GM21576 (cell line): ENCODE measurements at regions not wholly inside any gene's neighbourhood (a gene's known extent, or its start where the extent isn't known, plus 50 kb on each side); places are given as distances from the start of the nearest gene placed in this dataset.
"Not testable (repeated sequence)": the region's sequence is repeated elsewhere in the genome, so short reads cannot be mapped to it uniquely, and the experiment has no call there.

Experiments used
- ATAC-seq: cut with Tn5 transposase; IDR thresholded peaks from one replicate; pipeline ENCODE4 v1.9.1; 2021; ENCODE audit warnings: mild to moderate bottlenecking, moderate library complexity; ENCODE audit not compliant: unreplicated experiment

DNA sequence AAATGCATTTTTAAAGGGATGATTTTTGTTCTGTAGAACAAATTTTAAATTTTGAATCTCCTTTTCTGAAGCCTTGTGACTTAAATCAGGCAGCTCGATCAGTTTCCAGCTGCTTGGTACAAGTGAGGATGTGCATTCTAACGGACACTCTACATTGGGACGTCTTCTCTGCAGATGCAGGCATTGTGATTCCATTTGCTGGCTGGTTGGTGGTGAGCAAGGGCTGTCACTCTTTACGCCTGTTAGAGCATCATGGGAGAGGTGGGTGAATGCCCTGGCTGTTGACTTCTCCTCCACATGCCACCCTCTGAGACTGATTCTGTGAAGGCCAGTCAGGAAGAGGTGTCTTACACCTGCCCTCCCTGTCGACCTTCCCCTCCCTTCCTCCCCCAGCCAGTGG lies 240.5 kb upstream of the RNF32 start:
- ATAC-seq: no peak

DNA sequence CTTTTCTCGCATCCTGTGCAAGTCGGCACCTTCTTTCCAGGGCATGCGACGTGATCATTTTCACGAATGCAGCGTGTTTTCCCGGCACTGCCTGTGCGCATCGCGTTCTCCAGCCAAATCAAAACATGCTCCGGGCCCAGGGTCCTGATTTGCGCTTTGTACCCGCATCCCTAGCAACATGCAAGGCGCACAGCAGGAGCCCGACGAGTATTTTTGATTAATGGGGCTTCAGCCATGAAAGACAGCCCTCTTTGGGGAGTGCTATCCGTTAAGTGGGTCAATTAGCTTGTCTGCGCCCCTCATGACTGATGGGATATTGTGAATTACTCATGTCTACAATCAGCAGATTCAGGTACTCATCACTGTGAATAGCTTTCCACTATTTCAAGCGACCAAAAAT lies 243.3 kb upstream of the RNF32 start:
- ATAC-seq: no peak

DNA sequence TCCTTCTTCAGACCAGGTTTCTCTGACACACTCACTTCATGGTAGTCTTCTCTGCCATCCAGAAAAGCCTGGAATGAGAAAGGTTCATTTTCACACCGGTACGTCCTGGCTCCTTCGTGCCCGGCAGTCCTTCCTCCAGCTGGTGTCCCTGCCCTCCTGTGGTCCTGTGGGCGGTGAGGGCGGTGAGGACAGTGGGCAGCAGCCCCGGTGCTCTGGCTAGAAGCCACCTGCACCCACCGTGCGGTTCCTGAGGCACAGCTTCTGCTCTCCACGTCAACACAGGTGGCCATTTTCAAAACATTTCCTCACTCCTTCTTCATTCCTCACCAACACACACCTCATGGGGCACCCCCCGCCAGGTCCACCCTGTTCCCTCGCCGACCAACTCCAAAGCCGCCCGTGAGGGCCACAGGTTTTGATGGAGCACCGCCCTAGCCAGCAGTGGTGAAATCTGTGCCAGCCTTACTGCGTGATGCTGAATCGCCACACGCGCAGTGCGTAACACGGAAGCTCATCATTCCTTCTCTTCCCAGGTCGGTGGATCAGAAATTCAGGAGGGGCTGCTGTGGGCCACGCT lies 251.4 kb upstream of the RNF32 start:
- no peak for ATAC-seq

DNA sequence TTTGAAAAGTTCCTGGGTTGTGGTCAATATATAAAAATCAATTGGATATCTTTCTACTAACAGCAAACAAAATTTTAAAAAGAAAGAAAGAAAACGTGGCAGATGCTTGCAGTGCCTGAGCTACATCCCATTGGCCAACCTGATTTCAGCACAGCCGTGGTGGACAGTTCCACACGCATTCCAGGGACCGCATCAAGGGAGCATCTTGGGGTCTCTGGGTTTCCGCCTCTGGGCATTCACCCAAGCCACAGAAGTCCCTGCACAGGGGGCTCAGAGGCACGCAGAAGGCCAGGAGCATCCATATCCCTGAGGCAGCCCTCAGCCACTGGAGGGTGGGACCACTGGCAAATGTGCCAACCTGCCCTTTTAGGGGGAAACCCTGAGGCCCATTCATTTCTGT lies 254.5 kb upstream of the RNF32 start:
- ATAC-seq: no peak

DNA sequence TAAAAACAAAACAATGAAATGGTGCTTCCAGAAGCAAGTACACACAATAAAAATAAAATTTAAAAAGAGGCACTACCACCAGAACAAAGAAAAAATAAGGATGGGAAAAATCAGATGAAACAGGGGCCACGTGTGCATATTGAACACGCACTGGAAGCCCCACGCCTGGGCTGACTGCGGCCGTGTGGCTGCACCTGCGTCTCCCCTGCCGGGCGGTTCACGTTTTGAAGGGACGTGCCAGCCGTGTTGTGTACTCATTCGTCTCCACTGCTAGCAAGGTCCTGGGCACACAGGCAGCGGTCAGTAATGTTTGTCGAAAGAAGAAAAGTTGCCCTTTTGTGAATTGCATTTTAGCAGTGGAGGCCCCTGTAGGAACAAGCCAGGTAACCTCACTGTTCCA lies 255.9 kb upstream of the RNF32 start:
- no peak for ATAC-seq

DNA sequence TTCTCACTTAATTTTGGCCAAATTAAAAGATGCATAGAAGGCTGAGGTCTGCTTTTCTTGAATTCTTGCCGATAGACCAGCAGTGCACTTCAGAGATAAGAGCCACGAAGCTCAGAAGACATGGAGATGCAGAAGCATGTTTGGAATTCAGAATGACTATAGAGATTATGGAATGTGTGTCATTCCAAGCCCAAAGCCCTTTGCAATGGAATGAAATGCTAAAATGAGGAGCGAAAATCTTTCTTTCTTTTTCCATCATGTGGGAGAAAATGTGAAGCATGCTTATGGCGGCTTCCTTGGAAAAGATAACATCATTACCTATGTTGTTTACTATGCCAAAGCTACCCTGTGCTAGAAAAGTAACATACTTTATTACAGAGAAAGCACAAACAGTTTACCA lies 257.0 kb upstream of the RNF32 start:
- no peak for ATAC-seq

DNA sequence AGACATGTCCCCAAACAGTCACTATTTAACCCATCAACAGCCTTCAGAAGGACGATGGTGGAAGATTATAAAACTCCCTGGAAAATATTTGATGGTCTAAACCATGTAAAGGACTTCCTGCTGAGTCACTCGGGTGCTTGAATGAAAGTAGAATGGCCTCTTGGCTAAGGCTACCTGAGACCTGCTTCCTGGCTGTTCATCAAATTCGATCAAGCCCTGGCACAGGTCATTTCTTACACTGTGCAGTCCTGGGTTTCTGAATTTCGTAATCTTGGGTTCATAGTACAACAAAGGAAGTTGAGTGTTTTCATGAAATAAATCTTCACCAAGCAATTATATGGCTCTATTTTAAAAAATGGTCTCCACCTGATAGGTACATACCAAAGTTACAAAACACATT lies 260.3 kb upstream of the RNF32 start:
- ATAC-seq: no peak

DNA sequence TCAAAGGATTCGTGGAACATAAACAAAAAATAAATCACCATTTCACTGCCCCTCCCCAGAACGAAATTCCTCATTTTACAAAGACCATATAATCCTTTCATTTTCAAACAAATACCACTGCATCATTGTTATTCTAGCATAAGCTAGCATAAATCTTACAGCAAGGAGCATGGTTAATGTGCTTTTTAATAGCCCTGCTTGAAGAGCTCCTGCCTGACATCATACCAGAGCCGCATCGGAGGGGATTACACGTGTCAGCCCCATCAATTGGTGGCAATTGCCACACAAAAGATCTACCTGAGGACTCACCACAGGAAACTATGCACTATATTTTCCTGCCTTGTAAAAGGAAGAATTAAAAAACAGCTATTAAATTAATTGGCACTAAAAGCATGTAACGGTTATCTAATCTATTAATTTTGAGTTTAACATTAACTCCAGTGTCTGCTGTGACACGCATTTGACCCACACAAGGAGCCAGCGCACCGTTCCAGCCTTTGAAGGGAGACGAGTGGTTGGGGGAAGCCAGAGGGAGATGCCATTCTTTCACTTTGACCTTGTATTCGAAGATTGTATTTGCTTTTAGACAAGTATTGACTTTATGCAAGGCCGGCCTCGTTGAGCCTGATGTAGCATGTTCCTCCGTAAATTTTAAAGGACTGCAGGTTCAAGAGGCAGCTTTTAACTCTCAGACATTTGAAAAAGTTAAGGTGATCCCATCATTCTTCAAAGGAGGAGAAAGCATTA lies 261.1 kb upstream of the RNF32 start:
- no peak for ATAC-seq

DNA sequence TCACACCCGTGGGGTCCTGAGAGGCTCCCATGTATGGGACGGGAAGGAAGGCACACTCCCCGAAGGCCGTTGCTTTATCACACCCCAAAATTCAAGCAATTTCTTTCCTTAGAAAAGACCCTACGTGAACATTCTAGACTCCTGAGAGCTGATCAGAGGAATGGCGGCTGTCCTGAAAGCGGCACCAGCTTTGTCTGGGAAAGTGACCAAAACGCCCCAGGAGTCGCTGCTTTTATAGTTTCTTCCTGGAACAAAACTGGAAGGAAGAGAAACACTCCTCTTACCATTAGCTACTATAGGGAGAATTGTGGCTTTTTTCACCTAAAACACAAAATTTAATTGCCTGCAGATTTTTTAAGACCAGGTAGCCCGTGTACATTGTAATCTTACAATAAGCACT lies 261.8 kb upstream of the RNF32 start:
- ATAC-seq: no peak

DNA sequence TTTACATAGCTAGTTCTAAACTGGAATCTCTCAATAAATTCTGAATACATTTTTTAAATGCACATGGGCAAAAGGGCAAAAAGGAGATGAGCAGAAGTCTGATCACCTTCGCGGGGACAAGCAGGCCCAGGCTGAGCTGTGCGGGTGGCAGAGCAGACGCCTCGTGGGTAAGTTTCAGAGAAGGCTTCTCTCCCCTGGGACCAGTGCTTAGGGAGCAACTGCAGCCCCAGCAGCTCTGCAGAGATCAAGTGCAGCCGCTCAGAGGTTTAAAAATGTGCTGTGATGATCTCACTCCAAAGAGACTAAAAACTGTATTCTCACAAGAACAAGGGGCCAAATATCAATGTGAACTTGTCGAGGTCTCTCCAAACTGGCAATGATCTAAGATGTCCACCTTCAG lies 264.3 kb upstream of the RNF32 start:
- no peak for ATAC-seq

DNA sequence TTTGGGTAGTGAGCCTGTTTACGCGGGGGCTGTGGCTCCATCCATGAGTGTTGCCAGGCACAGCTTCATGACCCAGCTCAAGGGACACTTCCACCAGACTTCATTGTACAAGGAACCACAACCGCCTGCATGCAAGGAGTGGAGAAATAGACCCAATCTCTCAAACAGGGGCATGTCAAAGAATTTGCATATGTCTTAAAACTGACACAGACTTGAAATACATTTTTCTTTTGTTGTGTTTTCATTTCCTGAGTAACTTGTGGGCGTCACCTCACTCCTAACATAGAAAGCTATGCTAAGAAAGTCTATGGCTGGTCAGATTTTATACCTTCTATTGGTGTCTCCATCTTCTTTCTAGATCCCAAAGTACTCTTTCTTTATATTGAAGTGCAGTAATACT lies 266.2 kb upstream of the RNF32 start:
- ATAC-seq: no peak

DNA sequence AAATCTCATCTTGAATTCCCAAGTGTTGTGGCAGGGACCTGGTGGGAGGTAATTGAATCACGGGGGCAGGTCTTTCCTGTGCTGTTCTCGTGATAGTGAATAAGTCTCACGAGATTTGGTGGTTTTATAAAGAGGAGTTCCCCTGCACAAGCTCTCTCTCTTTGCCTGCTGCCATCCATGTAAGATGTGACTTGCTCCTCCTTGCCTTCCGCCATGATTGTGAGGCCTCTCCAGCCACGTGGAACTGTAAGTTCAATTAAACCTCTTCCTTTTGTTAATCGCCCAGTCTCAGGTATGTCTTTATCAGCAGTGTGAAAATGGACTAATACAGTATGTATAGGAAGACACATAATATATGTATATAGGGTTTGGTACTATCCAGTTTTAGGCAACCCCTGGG lies 270.6 kb upstream of the RNF32 start:
- ATAC-seq: not testable (repeated sequence)

DNA sequence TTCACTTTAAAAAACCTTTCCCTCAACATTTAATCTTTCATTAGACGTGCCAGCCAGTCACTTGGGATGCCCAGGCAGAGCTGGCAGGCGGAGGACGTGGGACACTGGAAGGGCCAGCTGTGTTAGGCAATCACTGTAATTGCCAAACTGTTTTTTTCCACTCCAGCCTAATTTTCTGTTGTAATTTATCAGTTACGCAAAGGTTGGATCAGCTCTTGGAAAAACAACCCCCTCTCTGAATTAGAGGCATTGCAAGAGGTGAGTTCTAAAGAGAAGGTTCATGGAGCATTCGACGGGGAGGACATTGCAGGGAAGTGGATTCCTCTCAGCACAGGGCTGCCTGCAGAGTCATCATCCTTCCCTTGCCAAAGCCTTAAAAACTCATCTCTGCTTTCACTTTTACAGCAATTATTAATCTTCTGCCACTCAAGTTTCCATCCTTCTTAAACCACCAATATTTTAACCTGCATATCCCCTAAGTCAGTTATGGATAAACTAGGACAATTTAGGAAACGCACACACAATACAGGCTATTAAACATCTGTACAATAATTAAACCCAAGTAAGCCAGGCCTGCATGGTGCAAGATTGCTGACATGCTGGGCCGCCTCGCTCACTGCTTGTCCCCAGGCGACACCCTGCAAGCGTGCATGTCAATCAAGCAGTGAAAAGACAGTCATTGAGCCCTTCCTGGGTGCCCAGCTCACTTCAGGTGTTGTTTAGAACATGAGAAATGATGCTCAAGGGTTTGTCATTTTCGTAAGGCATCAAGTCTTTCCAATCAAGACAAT lies 272.3 kb upstream of the RNF32 start:
- no peak for ATAC-seq

DNA sequence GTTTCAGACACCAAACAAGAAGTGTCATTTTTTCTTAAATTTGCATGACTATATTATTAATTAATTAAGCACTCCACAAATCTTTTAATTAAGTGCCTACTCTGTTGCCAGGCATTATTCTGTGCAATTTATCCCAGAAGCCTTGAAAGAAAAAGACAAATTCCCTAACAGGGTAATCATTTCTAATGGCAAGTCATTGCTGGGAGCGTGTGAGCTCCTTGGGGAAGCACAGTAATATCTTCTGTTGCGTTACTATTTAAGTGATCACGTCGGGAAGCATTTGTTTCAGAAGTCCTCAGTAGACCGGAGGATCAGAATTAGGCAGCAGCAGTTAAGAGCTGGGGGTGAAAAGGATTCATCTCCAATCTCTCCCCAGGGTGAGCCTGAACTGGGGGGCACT lies 276.8 kb upstream of the RNF32 start:
- no peak for ATAC-seq

DNA sequence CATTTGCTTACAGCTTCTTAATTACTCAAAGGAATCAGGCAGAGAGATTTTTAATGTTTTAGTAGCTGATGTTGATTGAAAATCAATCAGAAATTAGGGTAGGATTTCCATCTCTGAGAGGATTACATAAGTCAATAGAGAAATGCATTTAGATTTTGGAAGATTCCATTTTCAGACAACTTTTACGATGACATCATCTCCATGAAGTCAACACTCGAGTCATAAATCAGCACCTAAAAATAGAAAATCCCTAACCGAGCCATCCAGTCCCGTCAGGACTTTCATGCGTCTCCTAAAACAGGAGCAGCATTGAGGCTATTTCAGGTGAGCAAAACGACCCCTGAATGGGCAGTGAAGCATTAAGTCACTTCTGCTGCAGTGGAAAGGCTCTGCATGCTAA lies 279.7 kb upstream of the RNF32 start:
- no peak for ATAC-seq

DNA sequence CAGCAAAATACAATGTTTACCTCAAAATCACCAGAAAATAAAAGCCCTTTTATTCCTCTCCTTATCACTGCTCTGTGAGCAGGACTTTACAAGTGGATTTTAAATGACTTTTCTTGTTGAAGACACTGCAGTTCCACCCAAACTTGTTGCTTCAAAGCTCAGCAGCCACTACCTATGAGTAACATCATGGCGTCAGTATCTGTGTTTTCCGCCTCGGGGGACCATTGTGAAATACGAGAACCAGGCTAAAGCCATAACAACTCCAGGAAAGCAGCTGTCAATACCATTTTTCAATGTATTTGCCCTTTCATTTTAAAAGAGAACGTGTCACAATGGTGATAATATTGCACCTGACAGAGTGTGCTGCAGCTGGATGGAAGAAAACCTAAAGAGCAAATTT lies 284.0 kb upstream of the RNF32 start:
- ATAC-seq: no peak

DNA sequence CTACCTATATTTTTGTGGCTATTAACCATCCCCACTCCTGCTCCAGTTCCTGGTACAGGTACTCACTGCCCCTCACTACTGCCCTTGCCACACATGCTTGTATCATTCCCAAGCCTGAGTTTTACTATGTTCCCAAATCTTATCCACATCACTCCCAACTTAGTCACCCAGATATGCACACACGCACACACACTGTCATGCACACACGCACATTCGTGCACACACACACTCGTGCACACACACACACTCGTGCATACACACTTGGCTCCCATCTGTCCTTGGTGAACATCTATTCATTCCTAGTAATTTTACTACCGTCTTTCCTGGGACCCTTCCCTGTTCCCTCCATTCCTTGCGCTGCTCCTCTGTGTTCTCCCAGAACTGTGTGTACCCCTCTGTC lies 287.2 kb upstream of the RNF32 start:
- ATAC-seq: no peak

DNA sequence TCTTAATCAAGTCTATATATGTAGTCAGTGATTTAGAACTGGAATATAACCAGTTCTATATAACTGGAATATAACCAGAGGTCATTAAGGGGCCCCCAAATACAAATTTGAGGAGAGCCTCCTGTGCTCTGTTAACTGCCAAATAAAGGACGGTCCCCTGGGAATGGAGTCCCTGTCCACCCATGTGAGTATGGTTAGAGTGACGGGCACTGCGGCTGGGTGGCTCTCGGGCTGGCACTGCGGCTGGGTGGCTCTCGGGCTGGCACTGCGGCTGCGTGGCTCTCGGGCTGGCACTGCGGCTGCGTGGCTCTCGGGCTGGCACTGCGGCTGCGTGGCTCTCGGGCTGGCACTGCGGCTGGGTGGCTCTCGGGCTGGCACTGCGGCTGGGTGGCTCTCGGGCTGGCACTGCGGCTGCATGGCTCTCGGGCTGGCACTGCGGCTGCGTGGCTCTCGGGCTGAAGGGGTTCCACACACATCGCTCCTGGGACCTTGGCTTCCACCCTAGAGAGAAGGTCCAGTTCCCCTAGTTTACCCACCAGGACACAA lies 292.8 kb upstream of the RNF32 start:
- ATAC-seq: not testable (repeated sequence)

DNA sequence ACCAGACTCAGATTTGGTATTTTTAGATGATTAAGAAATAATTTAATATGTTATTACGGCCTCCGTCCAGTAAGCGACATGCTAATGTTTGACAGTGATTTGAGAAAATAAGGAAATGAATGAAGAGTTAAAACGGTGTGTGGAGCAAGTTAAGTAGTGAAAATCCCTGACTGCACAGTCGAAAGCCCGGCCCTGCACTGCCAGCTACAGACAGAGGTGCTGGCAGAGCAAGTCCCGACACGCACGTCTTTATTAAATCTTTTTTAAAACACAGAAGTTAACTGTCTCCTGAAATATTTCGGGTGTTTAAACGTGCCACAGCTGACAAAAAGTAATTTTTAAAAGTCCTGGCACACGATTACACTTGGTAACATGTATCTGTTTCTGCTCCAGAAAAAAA lies 293.4 kb upstream of the RNF32 start:
- ATAC-seq: no peak

DNA sequence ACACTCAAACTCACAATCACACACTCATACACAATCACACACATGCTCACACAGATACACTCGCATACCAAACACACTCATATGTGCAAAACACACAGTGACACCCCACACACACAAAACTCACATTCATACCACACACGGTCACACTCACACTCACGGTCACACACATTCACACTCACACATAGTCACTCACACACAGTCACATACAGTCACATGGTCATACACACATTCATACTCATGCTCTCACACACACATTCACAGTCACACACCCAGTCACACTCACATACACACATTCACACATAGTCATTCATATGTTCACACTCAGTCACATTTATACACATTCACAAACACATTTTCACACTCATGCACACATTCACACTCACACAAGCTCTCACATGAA lies 296.0 kb upstream of the RNF32 start:
- ATAC-seq: no peak

DNA sequence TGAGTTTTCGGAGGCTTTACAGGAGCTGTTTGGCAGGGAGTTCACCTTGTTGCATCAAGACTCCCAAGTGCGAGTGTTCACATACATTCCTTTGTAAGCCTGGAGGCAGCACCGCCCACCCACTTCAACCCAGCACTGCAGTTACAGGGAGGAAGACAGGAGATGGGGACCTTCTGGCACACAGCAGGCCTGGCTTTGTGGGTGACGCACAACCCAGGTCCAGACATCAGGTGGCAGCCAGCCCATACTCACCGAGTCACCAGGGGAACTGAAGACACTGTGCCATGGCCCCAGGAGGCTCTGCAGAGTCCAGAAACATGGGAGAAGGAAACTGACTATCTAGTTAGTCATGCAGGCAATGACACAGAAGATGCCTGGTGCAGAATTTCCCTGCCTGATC lies 305.9 kb upstream of the RNF32 start:
- no peak for ATAC-seq

DNA sequence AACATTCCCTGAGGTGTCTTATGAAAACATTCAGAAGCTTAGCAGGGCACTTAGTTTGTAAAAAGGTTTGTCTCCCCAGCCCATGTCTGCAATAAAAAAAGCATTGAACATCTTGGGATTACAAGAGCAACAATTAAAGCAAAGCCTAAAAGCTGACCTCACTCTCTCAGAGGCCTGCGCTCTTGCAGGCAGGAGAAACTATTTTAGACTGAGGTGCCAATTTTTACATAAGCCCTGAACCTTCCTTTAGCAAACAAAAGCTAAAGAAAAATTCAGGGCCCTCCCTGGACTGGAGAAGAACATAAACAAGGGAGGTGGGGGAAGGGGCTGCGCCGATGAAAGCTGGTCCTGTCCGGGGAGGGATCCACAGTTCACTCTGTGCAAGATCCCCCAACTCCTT lies 312.7 kb upstream of the RNF32 start:
- no peak for ATAC-seq
